GM21390 (cell line): ENCODE measurements at regions not wholly inside any gene's neighbourhood (a gene's known extent, or its start where the extent isn't known, plus 50 kb on each side); places are given as distances from the start of the nearest gene placed in this dataset.

ENCODE experiments used
- ATAC-seq: cut with Tn5 transposase; IDR thresholded peaks from one replicate; pipeline ENCODE4 v1.9.1; 2021; ENCODE audit not compliant: unreplicated experiment

DNA sequence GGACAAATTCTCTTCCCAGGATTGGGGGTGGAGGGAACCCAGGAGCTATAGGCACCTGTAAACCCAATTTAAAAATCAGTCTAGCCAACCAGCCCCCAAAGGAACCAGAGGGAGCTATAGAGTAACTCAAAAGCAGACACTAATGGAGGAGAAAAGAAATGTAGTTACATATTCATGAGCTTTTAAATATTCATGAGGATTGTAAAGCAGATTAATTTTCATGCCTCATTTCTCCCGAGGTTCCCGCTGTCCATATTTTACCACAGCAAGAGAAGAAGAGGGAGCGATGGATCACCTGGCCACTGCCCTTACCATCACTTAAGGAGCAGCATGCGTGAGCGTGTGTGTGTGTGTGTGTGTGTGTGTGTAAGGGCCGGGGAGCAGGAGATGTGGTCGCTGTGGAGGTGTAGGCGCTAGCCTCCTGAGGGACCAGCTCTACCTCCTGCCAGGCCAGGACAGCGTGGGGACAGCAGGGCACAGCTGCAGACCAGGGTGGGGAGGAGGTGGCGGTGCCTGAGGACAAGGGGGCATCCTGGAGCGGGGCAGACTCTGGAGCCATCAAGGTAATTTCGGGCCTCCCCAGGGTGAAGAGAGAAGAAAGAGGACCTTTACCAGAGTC, 100.7 kb upstream of the THY1 start:
- no peak for ATAC-seq

DNA sequence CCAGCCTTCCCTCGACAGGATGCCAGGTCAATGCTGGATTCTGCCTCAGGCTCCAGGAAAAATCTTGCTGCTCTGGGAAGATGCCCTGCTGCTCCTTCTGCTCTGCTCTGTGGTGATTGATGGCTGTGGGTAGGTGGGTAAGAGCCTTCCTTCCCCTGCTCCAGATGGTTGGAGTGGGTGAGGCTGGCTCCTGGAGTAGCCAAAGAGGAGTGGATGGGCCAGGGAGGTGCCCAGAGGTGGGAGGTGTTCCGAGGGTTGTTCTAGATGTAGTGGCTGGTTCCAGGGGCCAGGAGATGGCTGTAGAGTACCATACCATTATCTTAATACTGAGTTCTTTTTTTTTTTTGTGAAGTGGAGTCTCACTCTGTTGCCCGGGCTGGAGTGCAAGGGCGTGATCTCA, 99.6 kb upstream of the THY1 start:
- no peak for ATAC-seq

DNA sequence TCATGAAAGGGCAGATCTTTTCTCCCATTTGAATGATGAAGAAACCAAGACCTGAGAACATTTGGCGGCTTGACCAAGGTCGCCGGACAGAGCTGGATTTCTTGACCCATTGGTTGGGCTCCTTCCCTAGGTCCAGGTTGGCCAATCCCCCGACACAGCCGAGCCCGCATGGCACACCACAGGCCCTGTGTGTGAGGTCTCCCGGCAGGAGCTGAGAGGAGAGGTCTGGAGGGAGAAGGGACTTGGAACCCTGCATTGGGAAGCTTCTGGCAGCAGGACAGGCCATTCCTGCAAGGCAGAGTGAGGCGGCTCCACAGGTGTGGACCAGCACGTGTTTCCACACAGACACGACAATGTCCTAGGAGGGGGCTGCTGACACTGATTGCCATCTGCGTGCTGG, 98.6 kb upstream of the THY1 start:
- ATAC-seq = no peak

DNA sequence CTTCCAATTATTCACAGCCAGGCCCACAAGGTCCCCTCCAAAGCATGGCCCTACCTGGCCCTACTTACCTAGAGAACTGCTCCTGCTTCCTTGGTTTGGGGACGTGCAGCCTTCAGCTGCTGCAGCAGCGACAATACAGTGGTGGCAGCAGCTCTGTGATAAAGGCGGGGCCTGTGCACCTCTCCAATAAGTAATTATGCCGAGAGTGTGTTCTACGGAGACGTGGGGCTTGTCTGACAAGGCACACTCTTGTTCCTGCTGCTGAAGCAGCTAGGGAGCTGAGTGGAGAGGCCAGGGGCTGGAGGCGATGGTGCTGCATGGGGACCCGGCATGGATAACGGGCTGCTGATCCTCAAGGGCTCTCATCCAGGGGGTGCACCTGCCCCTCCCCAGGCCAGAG, 98.0 kb upstream of the THY1 start:
- no peak for ATAC-seq

DNA sequence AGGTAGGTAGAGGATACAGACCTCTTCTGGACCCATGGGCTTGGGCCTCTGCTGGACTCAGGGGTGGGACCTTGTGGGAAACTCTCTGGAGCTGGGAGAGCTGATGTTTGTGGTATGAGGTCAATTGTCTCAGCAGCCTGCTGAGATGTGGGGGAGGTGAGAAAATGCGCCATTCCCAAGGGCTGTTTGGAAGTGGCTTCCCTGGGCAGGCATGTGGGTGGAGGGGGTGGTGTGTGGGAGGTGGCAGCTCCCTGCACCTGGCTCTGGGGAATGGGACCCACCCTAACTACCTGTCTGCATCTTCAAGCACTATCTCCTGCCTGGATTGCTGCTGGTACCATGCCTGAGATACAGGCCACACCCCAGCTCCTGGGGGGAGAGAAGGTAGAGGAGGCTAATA, 97.4 kb upstream of the THY1 start:
- ATAC-seq = no peak

DNA sequence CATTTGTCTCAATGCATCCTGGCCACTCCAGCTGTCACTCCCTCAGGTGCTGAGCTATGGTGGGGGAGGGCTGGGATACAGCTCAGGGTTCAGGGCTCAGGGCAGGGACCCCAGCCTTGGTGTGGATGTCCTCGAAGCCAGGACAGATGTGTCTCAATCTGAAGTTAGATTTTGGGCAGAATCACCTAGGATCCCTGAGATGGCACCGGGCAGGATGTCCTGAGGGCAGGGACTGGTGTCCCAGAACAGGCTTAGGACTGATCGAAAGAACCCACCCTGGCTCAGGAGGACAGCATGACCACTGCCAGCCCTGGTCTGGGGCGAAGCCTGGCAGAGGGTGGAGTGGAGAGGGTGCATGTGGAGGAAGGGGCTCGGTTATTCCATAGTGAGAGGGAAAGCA, 96.8 kb upstream of the THY1 start:
- no peak for ATAC-seq

DNA sequence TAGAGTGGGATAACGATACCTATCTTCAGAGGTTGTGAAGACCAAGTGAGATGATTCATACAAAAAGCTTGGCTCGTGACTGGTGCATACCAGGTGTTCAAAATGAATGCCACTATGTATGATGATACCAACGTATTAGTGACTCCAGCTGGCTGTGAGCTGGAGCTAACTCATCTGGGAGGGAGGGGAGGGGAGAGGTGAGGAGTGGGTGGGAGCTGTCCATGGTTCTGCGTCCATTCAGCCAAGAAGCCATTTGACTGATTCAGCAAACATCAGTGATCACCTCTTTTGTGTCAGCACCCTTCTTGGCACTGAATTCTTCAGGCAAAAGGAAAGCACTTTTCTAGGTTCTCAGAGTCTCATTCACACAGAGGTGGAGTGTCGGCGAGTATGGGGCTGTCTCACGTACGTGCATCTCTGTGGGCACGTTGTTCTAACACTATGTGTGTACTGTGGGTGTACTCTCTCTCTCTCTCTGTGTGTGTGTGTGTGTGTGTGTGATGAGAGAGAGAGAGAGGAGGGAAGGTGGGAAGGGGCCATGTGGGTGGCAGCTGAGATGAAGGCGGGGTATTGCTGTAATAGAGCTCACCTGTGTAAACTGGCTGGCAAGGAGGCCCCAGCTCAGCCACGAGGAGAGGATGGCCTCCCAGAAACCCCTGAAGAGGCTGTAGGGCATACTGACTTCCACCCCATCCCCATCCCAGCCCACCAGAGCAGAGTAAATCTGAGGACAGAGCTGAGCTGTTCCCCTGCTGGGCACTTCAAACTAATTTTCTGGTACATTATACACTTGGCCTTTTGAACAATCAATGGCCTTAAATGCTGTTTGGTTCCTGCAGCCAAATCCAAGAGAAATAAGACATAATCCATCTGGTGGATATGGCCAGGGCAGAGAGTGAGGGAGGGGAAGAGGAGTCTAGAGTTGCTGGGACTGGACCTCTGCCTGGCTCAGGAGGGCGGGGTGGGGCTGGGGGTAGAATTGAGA, 96.1 kb upstream of the THY1 start:
- no peak for ATAC-seq

DNA sequence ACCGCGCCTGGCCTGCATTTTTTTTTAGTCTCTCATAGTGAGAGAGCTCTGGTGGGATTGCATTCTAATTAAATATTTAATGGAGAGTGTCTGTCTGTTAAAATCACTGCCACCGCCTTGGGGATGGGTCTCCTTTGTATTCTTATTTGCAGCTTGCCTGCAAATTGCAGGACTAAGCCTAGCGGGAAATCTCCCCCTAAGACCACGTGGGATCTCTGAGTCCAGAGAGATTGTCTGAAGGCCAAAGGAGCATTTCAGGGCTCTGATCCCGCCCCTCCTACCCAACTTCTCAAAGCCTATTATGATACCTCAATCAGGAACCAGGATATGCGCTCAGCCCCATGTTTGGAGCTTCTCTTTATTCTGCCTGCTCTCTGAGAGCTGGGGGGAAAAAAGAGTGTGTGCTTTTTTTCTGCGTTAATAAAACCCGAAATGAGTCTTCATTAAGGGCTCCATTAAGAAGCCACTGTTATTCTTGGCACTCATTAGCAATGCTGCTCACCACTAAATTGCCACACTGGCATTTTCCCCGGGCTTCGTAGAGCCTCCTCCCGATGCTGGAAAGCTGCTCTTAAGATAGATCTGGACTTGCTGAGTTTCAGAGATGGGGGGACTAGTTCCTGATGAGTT, 92.9 kb upstream of the THY1 start:
- ATAC-seq = no peak

DNA sequence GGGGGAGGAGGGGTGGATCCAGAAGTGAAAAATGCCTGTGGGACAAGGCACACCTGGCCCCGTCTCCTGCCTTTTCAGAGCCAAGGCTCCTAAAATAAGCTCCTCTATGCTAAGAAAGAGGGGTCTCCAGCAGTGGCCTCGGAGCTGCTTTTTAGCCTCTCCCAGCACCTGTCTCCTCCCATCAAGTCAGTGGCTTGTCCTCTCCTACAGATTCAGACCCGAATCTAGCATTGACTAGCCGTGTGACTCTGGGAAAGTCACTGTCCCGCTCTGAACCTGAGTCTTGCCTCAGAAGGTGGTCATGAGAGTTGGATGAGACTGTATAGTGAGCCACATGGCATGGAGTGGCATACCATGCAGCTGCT, 90.8 kb upstream of the THY1 start:
- ATAC-seq = no peak

DNA sequence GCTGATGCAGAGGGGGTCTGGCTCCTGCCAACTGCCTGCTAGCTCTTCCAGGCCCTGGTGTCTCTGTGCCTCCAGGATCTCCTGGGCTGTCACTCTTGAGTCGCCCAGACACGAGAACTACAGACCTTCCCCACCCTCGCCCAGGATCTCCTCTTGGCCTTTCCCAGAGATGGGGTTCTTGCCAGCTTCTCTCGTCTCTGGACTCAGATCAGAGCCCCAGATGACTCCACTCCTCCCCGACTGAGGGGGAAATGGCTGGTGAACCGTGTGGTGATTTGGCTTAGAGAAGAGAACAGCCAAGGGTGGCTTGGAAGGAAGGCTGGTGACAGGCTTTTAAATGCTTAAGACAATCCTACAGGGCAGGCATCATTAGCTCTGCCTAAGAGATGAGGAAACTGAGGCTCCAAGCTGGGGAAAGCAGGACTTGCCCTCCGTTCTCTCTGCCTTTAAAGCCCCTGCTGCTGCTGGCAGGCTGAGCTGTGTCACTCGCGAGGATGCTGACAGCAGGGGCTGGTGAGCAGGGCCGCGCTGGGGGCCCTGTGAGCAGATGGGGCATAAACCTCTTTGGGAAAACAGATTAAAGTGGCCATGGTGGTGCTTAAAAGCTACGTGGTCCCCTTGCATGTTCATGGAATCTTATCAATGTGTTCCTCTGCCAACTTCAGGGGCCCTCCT, 90.3 kb upstream of the THY1 start:
- no peak for ATAC-seq

DNA sequence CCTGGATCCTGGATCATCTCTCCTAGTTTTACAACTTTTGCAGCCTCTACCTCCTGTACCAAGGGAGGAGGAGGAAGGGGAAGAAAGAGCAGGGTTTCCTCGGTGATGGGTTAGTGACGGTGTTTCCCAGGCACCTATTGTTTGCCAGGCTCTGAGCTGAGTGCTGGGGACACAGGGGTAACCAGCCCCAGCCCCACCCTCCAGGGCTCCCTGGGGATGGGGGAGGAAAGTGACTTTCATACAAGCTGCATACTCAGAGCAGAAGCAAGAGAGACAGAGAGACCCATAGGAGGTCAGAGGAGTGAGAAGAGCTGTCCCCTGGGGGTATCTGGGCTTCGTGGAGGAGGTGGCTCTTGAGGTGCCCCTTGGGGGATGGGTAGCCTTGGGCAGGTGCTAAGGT, 89.4 kb upstream of the THY1 start:
- no peak for ATAC-seq

DNA sequence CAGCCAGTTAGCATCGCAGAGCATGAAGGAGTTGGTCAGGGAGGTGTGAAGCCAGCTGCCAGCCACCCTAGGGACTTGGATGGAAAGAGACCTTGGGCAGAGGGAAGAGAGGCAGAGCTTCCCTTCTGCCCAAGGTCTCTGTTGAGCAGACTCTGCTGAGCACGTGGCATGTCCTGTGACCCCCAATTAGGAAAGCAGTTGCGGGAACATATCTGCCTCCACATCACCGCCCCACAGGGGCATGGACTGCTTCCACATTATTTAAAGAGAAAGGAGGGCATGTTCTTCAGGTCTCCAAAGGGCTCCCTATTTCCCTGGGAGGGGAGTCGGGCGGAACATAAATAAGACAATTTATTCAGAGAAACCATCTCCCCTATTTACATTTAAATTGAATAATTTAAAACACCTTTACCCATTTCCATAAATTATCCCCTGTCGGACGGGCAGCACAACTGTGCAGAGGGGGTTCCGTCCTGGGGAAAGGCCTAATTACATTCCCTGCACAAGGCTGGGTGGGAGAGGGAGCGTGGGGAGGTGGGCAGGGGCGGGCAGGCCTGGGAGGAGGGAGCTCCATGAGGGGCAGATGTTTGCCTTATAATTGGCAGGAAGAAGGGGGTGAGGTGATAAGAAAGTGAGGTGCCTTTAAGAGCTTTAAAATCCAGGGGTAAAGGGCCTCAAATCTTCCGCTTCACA, 88.8 kb upstream of the THY1 start:
- no peak for ATAC-seq

DNA sequence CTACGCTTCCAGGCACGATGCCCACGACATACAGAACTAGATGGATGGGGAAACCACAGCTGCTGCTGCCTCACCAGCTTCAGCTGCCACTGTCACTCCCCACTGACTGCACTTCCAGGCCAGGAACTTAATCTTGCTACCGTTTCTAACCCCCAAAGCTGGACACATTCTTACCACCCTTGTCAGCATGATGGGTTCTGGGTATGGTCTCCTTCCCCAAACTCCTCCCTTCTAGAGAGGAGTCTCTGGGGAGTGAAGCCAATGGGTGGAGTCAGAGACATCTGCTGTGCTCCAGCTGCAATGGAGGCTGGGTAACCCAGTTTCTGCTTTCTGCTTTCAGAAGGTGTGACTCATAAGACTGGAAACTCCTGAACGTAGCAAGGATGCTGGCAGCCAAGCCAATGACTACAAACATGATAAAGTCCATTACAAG, 87.0 kb upstream of the THY1 start:
- ATAC-seq = peak; percentile 83

DNA sequence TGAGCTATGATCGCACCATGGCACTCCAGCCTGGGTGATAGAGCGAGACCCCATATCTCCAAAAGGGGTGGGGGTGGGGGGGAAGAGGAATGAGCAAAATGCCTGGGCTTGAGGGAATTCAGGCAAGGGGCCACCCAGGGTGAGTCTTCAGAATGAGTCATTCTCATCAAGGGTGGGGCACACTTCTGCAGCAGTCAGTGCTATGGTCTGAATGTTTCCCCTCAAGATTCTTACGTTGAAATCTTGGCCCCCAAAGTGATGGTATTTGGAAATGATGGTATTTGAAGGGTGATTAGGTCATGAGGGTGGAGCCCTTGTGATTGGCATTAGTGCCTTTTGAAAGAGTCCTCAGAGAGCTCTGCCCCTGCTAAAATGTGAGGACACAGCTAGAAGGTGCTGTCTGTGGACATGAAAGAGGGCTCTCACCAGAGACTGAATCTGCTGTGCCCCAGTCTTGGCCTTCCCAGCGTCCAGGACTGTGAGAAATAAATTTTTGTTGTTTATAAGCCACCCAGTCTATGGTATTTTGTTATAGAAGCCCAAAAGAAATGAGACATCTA, 86.4 kb upstream of the THY1 start:
- no peak for ATAC-seq

DNA sequence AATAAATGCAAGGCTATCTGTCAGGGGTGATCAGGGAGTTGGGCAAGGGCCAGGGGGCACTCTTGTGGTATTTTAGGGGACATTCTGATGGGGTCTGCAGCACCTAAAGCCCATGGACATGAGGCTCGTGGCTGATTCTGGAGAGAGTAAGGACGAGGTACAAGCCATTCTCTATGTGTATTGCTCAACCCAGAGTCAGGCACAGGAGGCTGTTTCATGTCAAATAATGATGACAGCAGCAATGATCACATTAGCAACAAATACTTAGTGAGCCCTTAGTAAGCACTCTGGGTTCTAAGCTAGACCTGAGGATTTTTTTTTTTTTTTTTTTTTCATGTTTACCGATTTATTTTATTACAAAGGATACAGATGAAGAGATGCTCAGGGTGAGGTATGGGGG, 83.5 kb upstream of the THY1 start:
- no peak for ATAC-seq

DNA sequence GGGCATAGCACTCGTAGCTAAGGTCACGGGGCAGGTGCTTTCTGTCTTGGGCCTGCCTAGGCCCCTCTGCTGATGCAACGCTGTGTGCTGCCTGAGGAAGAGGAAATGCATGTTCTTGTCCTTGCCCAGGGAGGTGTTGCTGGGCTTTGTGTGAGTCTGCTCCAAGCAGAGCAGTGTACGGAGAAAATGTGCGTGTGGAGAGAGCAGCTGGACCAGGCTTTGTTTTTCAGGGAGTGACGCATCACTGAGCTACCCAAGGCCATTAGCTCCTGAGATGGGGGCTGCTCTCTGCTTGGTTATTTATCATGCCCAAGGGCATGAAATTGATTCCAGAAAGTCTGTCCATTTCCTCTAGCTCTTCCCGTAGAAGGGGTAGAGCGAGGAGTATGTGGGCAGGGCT, 82.9 kb upstream of the THY1 start:
- ATAC-seq = no peak

DNA sequence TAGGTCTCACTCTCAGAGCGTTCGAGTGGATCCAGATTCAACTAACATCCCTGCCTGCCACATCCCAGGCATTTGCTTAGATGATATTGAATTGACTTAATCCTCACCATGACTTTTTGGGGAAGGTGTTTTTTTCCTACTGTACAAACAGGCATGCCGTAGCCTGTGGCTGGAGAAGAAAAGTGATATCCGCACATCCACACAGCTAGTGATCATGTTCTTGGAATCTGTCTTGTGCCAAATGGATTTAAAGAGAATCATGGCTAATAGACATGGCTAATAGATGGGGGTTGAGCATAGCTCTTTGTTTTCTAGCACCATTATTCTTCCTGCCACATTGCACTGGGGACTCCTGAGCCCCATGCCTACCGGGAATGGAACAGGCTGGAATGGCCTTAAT, 82.1 kb upstream of the THY1 start:
- ATAC-seq = no peak

DNA sequence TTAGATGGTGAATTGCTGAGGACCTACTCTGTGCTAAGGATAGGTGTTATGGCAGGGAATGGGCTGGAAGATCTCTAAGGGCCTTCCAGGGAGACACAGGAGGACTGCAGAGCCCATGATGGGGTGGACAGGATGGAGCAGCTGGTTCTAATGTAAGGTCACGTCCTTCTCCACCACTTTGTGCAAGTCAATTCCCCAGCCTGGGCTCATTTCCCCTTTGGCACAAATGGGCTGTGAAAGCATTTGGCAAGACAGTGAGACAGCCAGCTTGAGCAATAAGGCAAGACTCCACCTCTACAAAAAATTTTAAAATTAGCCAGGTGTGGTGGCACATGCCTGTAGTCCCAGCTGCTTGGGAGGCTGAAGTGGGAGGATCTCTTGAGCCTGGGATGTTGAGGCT, 81.4 kb upstream of the THY1 start:
- no peak for ATAC-seq

DNA sequence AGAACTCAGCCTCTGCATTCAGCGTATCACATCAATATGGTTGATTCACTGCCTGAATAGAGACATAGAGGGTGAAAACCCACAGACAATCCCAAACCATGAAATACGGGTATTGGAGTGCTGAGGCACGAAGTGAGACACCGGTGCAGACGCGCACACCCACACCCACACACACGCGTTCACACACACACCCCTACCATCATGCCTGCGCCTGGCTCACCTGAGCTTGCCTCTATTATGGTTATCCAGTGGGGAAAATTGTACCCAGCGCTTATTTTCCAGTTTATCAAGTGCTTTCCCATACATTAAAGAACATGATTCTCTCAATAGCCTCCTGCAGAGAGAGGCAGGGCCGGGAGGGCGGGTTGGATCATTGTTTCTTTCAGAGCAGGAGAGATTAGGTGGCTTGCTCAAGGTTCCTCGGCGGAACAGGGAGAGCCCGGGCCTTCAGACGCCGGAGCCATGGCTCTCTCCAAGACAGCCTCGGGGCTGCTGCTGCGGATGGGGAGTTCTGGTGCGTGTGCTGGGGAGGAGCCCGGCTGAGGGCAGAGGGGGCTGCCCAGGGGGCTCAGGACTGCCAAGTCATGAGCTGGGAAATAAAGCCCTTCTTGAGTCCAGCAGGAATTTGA, 78.9 kb upstream of the THY1 start:
- no peak for ATAC-seq

DNA sequence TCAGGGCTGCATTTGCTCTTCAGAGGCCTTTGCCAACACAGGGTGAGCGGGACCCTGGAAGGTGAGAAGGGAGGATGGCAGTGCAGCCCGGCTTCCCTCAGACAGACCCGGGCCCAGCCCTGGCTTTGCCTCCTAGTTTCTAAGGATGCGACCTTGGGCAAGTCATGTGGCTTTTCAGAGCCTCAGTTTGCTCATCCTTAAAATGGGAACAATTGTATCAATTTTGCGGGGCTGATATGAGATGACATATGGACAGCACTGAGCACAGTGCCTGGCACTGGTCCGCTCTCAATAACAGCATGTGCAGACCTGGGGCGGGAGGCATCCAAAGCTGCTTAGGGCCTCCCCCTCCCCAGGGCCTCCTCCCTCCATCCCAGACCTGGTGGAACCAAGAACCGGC, 74.7 kb upstream of the THY1 start:
- ATAC-seq = no peak
